NCI-H226 (cell line): ENCODE measurements at regions not wholly inside any gene's neighbourhood (a gene's known extent, or its start where the extent isn't known, plus 50 kb on each side); places are given as distances from the start of the nearest gene placed in this dataset.

Experiments used
- DNase-seq: peaks from one replicate; pipeline ENCODE4 v3.0.0-alpha.2; 2015

DNA sequence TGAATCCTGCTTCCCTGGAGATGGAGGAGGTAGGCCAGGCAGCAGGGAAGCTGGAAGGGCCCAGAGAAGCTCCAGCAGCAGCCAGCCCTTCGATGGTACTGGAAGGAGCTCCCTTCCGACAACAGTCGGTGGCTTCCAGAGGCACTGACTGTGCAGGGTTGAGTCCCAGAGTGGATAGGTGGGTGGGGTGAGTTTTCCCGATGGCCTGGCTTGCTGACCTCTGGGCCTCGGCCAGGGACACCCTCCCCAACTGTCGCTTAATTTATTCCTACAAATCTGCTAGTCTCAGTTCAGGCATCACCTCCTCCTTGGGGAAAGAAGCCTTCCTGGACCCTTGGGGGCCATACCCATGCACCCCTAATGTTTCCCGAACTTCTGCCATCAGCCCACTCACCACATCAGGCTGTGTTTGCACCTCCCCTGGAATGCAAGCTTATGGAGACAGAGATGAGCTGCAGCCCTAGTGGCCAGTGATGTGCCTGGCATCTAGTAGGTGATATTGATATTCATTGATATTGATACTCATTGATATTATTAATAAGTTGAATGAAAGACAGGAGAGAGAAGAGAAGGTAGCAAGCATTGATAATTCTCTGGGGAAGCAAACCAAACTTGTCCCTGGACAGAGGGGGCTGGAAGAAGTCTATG is 104.6 kb upstream of the BOD1 start:
- DNase-seq, result no peak

DNA sequence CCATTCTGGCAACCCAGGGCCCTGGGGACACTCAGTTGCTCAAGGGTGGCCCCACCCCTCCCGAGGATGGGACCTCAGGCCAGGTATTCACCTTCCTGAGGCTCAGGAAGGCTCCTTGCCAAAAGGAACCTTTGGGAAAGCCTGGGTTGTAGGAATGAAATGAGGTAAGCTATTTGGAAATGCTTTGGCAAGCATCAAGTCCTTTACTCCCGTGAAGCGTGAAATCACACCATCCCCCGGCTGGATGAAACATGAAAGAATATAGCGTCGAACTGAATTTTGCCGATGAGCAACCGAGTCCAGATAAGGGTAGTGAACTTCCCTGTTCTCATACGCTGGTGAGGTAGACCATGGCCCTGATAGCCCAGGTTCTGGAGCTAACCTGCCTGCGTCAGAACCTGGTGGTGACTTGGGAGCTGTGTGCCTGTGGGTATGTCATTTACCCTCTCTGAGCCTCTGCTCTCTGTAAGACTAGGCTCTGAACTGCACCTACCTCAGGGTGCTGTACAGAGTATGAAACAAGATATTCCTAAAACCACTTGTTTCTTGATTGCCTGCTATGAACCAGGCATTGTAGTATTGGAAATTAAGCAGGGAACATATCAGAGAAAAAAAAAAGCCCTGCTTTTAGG is 105.3 kb upstream of the BOD1 start:
- DNase-seq, result peak; percentile 53

DNA sequence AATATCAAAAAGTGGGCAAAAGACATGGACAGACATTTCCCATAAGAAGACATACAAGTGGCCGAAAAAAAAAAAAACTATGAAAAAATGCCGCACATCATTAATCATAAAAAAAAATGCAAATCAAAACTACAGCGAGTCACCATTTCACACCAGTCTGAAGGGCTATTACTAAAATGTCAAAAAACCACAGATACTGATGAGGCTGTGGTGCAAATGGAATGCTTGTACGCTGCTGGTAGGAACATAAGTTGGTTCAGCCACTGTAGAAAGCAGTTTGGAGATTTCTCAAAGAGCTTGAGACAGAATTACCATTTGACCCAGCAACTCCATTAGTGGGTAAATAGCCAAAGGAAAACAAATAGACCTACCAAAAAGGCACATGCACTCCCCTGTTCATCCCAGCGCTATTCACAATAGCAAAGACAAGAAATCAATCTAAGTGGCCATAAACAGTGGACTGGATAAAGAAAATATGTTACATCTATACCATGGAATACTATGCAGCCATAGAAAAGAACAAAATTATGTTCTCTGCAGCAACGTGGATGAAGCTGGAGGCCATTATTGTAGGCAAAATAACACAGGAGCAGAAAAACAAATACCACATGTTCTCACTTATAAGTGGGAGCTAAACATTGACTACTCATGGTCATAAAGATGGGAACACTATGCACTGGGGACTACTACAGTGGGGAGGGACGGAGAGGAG is 110.6 kb upstream of the BOD1 start:
- no peak for DNase-seq

DNA sequence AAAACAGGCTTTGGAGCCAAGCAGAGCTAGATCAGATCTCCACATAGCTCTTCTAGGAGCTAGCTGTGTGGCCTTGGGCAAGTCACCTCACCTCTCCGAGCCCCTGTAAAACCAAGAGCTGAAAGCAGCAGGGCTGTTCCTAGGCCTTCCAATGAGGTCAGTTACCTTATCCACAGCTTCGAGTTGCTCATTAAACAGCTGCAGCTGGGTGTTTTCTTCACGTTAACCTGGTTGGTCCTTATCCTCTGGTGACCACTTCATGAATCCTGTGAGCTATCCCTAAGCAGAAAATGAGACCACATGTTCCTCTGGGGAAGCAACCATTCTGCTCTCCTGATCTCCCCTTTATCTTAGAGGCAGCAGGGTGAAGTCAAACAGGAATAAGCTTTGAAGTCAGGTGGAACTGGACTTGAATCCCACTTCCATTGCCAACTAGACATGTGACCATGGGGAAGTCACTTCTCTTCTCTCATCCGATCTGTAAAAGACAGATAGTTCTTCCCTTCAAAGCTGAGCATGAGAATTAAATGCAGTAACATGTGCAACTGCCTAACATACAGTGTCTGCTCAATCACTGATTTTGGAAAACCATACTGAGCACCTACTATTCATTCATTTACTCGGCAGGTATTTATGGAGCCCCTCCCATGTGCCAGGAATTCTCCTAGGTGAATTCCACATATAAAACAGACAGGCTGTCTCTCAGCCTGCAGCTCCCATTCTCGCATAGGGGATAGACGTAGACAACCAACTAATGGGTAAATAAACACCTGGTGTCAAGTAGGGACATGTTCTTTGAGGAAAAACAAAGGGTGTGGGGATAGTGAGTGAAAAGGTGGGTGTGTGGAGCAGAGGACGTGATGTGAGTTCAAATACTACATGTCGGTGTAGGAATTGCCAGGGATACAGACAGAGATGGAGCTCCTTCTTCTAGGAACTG is 111.7 kb upstream of the BOD1 start:
- no peak for DNase-seq

DNA sequence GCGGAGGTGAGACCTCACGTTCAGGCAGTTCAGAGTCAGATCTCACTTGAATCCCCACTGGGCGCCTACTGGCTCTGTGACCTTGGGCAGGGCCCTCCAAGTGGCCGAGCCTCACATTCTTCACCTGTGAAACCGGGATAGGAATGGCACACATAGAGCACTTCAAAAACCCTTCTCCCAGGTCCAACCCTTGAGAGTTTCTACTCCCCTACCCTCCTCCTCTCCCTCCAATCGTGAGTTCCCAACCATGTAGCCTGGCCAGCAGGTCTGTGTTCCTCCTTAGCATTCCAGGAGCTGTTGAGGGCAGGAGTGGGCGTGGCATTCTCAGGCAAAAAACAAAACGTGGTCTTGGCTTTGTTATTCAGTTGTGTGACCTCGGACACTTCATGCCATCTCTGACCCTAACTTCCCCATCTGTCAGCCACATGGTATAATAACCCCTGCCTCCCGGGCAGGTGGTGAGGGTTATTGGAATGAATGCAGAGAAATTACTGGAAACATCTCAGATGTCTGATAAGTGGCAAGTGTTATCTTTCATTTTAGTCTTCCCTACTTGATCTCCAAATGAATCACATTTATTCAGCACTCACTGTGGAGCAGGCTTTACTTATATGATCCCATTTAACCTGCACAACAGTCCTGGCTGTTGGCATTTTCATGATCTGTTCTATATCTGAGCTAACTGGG is 112.8 kb upstream of the BOD1 start:
- DNase-seq, result no peak

DNA sequence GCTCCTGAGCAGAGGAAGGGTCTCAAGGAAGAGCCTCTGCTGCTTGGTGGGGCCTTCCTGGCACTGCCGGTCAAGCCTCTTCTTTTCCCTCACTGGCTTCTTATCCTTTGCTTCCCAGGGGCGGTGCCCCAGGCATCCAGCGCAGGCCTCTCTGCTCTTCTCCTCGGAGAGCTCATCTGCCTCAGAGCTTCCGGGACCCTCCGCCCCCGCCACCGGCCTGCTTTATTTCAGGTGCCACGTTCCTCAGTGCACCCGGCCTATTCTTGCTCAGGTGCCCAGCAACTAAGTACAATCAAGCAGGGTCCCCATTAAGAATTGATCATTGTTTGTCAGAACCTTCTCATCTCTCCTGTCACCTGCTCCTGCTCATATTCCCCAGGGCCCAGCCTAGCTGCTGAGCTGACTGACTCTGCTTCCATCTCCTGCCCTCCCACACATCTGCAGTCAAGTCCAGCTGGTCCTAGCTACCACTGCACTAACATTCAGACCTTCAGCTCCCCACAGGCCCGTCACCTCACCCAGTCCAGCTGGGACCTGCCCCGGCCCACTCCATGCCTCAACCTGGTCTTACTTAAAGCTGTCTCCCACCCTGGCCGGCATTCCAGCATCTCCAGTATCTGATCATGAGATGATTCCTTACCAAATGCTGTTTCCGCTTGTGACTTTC is 114.3 kb upstream of the BOD1 start:
- DNase-seq, result no peak

DNA sequence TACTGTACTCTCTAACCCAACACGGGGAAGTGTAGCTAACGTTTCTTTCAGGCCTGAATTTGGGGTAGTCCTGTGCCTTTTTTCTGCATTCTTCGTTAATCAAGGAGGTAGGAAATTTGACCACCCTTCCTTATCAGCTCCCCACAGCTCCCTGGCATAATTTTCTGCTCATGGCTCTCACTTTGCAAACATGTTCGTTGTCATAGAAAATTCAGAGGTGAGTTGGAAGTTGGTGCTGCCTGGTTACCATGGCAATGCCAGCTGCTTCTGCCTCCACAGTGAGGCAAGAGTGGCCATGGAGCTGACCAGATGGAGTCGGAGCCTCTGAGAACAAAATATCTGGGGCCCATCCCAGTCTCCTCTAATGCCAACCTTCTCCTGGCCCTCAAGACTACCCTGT is 116.6 kb upstream of the BOD1 start:
- DNase-seq, result no peak

DNA sequence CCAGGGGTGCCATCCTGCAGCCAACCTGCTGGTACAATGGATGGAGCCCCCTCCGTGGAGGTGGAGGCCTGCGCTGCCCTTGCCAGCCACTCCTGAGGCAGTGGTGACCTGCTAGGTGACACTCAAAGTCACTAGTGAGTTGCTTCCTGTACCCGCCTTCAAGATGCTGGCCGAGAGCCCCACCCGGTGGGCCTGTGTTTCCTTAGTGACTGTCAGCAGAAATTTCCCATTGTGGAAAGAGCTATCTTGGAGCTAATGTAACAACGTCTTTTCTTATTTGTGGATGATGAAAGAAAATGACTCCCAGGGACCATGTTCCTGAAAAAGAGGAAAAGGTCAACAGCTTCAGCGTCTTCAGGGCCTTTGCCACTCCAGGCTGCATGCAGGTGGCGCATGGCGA is 117.0 kb upstream of the BOD1 start:
- no peak for DNase-seq

DNA sequence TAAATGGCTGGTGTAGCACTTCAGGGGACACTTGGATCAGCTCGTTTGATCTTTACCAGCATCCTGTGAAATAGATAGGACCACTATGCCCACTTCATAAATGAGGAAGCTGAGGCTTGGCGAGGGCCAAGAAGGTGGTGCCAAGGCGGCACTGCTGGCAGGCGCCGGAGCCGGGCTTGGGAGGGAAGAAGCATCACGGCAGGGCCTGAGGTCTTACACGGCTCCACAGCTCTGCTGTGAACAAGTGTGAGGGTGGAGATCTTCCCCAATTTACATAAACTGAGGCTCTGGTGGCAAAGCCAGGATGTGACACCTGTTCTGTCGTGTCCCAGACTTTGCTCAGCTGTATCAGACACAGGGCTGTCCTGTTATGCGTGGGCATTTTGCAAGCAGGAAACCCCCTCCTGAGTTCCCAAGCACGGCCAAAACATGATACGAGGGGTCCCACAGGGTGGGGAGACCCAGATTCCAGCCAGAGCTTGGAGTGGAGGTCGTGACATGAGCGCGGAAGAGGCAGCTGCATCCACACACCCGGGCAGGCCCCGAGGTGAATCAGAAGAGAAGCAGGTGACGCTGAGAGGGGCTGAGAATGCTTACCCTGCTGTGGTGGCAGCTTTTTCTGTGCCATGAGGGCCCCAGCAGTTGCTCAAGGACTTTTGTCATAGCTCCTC is 117.5 kb upstream of the BOD1 start:
- DNase-seq, result no peak

DNA sequence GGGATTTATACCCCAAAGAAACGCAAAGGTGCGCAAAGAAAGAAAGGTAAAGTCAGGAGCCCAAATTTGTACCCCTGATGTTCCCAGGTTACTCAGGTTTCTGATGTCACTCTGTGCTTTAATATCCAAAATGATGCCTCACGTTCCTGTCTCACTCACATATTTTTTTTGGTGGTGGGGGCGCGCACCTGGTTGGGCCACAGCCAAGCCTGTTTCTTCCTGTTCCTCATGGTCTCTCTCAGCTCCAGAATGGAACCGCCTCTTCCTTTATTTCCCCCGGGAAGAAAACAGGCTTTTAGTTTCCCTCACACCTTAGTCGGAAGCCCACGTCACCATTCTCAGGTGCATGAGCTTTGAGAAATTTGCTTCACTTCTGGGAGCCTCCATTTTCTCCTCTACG is 118.3 kb upstream of the BOD1 start:
- no peak for DNase-seq

DNA sequence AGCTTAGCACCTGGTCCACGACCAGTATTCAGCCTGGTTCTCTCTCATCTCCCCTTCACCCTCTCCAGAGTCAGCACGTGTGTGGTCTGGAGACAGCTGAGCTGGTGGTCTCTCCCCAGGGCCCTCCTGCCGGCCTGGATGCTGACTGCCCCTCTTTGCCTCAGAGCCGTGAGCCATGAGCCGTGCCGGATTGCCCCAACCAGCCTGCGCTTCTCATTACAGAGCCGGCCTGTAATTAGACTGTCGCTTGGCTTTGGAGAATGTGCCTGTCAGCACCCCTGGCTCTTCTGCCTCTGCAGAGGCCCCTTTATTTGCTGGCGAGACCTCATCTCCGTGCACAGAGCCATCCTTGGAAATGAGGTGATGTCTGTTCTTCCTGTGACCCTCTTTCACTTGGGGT is 118.7 kb upstream of the BOD1 start:
- no peak for DNase-seq

DNA sequence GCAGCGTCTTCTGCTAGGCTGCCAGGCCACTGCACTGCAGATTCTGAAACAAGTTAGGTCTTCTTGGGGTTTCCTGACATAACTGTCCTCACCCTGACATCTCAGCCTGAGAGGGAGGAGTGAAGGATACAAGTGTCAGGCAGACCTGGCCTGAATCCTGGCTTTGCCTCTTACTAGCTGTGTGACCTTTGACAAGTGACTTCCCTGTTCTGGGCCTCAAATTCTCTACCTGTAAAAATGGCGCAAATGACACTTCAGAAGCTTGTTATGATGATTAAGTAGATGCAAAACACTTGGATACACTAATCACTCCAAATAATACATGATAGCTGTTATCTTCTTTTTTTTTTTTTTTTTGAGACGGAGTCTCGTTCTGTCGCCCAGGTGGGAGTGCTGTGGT is 119.2 kb upstream of the BOD1 start:
- no peak for DNase-seq

DNA sequence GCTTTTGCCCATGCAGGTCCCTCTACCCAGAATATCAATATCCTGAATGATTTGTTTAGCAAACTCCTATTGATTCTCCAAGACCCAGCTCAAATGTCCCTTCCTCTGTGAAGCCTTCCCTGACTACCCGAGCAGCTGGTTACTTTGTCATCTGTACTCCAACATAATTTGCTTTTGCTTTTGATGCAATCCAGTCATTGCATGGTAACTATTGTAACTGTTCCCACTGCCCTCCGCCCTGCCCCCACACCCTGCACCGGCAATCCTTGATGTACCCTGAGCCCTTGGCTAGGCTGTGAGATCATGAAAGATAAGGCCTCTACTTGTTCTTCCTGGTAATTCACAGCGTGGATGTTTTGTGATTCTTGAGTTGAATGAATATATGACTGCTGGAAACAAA is 119.9 kb upstream of the BOD1 start:
- DNase-seq, result no peak

DNA sequence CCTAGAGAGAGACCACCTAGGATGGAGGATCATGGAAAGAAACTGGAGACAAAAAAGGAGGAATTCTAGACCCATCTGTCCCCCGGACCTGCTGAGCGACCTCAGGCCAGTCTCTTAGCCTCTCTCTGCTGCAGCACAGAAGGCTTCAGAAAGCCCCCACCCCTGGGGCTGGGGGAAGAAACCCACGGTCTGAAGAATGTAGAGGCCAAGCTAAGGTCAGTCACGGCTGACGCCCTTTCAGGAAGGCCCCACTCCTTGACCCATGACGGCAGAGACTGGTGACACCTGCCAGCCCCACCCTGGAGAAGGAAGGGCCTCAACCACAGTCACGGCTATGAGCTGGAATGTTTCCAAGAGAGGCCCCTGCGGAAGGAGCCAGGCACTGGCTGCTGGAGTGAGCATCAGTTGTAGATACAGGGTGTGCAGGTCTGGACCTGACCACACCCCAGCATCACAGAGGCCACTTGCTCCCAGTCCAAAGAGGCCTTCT is 120.5 kb upstream of the BOD1 start:
- DNase-seq, result no peak

DNA sequence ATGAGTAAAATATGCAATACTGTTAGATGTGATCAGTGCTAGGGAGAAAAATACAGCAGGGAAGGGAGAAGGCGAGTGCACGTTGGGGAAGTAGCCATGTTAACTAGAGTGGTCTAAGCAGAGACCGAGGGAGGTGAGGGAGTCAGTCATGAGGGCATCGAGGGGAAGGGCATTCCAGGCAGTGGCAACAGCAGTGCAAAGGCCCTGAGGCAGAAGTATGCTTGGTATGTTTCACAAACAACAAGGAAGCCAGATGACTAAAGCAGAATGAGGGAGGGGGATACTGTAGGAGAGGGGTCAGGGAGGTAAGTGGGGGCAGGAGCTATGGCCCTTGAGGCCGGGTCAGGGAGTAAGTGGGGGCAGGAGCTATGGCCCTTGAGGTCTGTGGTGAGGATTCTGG is 123.3 kb upstream of the BOD1 start:
- DNase-seq, result no peak

DNA sequence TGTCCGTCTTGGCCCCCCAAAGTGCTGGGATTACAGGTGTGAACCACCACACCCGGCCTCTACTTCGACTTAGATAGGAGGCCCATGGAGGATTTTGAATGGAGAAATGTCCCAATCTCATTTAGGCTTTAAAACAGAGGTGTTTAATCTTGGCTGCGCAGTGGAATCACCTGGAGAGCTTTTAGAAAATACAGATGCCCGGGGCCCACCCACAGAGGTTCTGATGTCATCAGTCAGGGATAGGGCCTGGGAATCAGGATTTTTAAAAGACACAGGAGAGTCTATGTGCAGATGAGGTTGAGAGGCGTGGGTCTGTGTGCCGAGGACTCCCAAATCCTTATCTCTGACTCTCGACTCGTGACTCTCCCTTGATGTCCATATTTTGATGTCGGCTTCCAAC is 124.0 kb upstream of the BOD1 start:
- no peak for DNase-seq

DNA sequence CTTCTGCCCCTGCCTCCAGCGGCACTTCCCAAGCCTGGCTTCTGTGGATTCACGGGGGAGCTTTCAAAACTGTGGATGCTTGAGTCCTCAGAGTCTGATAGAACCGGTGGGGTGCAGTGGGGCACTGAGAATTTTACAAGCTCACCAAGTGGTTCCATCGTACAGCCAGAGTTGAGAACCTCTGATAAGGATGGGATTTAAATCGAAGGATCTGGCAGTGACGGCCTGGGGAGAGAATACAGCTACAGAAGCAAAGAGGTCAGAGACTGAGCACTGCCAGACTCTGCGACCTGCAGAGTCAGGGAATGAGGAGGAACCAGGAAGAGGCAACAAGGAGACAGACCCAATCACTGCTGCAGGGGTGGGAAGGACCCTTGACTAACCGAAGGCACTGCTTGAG is 124.6 kb upstream of the BOD1 start:
- DNase-seq, result no peak

DNA sequence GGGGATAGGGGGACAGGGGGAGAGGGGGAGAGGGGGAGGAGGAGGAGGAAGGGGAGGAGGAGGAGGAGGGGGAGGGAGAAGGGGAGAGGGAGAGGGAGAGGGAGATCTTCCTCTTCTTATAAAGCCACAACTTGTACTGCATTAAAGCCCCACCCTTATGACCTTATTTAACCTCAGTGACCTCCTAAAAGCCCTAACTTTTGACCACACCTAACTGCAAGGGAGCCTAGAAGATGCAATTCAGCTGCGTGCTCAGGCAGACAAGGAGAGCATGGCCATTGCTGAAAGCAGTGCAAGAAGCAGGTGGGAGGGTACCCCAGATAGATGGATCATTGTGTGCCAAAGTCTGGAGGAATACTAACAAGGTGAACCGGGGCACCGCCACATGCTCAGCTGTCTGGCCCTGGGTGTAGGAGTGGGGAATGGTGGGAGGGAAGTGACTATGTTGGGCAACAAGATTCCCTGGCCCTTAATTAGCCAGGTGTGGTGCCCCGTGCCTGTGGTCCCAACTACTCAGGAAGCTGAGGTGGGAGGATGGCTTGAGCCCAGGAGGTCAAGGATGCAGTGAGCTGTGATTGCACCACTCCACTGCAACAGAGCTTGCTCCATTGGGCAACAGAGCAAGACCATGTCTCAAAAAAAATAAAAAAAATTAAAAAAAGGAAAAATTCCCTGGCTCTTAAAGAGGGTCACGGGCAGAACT is 125.4 kb upstream of the BOD1 start:
- DNase-seq, result no peak

DNA sequence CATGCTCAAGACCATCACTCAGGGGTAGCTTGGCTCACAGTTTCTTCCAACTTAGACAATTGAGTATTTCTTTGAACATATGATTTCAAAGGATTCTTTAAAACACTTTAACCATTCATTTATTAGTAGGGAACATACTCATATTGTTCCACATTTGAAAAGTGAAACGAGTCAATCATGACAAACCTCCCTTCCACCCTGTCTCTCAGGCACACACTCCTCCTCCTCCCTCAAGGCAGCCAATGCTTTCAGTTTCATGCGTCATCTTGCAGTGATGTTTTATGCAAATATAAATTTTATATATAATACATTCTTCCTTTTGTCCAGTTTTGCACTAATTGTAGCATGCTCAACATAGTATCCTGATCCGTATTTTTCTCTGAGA is 126.0 kb upstream of the BOD1 start:
- DNase-seq, result no peak

DNA sequence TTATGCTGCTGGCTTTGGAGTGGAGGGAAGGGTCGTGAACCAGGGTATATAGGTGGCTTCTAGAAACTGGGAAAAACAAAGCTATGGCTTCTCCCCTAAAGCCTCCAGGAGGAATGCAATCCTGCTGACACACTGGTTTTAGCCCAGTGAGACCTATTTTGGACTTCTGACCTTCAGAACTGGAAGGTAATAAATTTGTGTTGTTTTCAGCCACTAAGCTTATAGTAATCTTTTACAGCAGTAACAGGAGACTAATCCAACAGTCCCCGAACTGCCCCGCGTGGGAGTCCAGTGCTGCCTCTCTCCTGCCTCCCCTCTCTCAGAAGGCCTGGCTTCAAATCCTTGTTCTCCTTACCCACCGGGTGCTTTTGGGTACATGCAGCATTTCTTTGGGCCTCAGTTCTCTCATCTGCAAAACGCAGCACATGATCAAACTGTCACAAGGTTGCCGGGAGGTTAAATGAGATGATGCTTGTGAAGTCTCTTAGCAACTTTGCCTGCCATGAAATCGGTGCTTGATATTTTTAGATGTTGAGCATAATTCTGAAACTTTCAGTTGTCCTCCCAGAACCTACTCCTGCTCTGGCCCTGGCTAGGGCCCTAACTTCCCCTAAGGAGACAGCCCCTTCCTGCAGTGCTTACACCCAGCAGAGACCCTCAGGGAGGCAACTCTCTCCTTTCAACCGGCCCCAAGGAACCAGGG is 127.3 kb upstream of the BOD1 start:
- DNase-seq, result no peak
